ENCODE measurements at regions not wholly inside any gene's neighbourhood (a gene's known extent, or its start where the extent isn't known, plus 50 kb on each side); places are given as distances from the start of the nearest gene placed in this dataset.

DNA sequence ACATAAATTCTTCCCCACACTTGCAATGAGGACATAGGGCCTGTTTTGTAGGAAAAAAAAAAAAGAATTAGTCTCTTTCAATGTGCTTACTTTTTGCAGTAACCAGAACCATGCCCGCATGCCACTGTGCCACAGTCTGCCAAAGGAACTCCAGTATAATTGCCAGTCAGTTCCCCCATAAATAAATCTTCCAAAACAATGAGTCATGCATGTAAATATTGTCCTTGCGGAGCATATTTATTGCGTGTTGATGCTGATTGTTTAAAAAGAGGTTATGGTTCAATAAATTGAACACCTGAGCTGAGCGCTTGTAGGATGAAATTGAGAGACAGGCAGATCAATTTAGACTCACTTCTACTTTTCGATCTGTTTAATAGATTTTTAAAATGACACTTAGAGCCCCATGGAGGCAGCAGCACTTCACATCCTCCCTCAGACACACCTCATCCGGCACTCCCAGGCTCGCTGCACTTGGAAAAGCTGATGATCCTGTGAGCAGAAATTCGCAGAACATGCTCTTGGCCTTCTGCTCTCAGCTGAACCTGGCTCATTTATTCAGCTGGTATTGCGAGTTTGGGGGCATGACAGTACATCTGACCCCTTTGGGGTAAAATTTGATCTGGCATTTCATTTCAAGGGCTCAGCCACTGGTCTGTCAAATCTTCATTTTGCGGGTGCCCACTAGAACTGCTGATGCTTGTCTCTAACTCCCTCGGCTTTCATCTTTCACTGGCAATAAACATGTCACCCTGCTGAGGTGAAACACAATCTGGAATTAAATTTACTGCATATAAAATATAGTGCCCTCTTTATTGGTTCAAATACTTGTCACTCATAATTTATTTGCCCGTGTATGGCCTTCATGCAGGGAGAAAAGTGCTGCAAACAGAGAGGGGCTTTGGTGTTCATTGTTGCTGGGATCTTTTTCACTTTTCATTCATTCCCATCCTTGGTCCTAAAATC lies 371.1 kb upstream of the POU3F2 start:
- TF ChIP-seq PPARA (CRISPR knock-in tag; IDR thresholded peaks at IDR 0.05; ENCODE audit: borderline replicate concordance) (no peak), ZNF70 (CRISPR knock-in tag; IDR thresholded peaks at IDR 0.05) (no peak), ZFP3 (CRISPR knock-in tag; IDR thresholded peaks at IDR 0.05) (no peak), ZC3H10 (CRISPR knock-in tag; IDR thresholded peaks at IDR 0.05) (no peak), CSRNP3 (CRISPR knock-in tag; IDR thresholded peaks at IDR 0.05) (no peak), GLIS3 (CRISPR knock-in tag; IDR thresholded peaks at IDR 0.05) (no peak), ISL1 (CRISPR knock-in tag; IDR thresholded peaks at IDR 0.05) (no peak), OSR1 (CRISPR knock-in tag; IDR thresholded peaks at IDR 0.05) (no peak), CREB5 (CRISPR knock-in tag; IDR thresholded peaks at IDR 0.05; ENCODE audit: low read depth) (no peak), ZFP30 (CRISPR knock-in tag; IDR thresholded peaks at IDR 0.05) (no peak), PATZ1 (CRISPR knock-in tag; IDR thresholded peaks at IDR 0.05; ENCODE audit: borderline replicate concordance) (no peak), ESRRG (CRISPR knock-in tag; IDR thresholded peaks at IDR 0.05) (no peak), POU6F1 (CRISPR knock-in tag; IDR thresholded peaks at IDR 0.05; ENCODE audit: borderline replicate concordance, low read depth) (no peak)
- ATAC-seq = no peak

DNA sequence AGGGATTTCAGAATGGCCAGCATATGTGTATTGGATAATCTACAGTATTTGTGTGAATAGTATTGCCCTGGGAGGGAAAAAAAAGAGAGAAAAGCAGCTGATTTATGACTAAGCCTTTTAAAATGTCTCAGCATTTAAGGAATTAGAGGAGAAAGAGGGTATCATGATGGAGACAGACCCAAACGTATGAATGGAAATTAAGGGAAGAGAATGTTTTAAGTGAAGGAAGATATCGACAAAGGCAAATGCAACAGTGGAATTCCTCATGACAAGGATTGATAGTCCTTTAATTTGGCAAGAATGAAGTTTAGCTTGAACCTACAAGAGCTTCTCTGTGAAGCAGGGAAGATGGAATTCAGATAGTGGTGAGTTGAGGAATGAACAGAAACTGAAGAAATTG lies 367.3 kb upstream of the POU3F2 start:
- TF ChIP-seq CSRNP3 (CRISPR knock-in tag; IDR thresholded peaks at IDR 0.05) (no peak), RARB (CRISPR knock-in tag; IDR thresholded peaks at IDR 0.05) (no peak), ZNF8 (CRISPR knock-in tag; IDR thresholded peaks at IDR 0.05) (no peak), ISL1 (CRISPR knock-in tag; IDR thresholded peaks at IDR 0.05) (no peak), CREB5 (CRISPR knock-in tag; IDR thresholded peaks at IDR 0.05; ENCODE audit: low read depth) (no peak), ZFP3 (CRISPR knock-in tag; IDR thresholded peaks at IDR 0.05) (no peak), TCF4 (CRISPR knock-in tag; IDR thresholded peaks at IDR 0.05; ENCODE audit: borderline replicate concordance) (no peak), TSHZ2 (CRISPR knock-in tag; IDR thresholded peaks at IDR 0.05) (no peak), GLIS3 (CRISPR knock-in tag; IDR thresholded peaks at IDR 0.05) (no peak), ZFP30 (CRISPR knock-in tag; IDR thresholded peaks at IDR 0.05) (no peak), ESRRG (CRISPR knock-in tag; IDR thresholded peaks at IDR 0.05) (no peak), ZNF565 (CRISPR knock-in tag; conservative IDR thresholded peaks at IDR 0.05; ENCODE audit: low read depth) (no peak)
- ATAC-seq = no peak

Data from SK-N-SH treated with all-trans-retinoic acid at 6 μM for 48 hours (cell line).